ENCODE measurements at regions not wholly inside any gene's neighbourhood (a gene's known extent, or its start where the extent isn't known, plus 50 kb on each side); places are given as distances from the start of the nearest gene placed in this dataset.

DNA sequence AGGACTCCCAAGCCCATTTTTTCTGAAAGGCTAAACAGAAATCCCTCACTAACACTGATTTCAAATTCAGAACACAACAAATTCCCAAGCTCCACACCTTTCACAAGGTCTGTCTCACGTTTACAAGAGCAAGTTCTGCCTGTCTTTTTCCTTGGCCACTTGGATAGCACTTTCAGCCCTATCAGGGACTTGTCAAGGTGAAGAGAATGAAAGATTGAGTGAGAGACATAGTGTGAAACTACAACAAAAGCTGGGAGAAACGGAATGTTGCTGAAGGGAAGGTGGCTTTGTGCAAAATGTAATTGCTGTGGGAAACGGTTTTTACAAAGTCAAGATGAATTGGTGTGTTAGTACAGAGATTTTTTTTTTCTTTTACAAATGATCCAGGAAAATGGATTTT lies 89.4 kb upstream of the GATA6 start:
- no peak overlapping the region for H2AFZ ChIP-seq (ENCODE audit: low read depth, low read length)
- no peak overlapping the region for H3K4me3 ChIP-seq (ENCODE audit: low read length)
- TF ChIP-seq RAD21 (conservative IDR thresholded peaks at IDR 0.05) (no peak), MXI1 (conservative IDR thresholded peaks at IDR 0.05; ENCODE audit: poor library complexity, severe bottlenecking) (no peak), EP300 (conservative IDR thresholded peaks at IDR 0.05; ENCODE audit: poor library complexity, severe bottlenecking) (no peak), TAF1 (IDR thresholded peaks at IDR 0.05; ENCODE audit: low read depth) (no peak)
- TF ChIP-seq, protein P1, sequence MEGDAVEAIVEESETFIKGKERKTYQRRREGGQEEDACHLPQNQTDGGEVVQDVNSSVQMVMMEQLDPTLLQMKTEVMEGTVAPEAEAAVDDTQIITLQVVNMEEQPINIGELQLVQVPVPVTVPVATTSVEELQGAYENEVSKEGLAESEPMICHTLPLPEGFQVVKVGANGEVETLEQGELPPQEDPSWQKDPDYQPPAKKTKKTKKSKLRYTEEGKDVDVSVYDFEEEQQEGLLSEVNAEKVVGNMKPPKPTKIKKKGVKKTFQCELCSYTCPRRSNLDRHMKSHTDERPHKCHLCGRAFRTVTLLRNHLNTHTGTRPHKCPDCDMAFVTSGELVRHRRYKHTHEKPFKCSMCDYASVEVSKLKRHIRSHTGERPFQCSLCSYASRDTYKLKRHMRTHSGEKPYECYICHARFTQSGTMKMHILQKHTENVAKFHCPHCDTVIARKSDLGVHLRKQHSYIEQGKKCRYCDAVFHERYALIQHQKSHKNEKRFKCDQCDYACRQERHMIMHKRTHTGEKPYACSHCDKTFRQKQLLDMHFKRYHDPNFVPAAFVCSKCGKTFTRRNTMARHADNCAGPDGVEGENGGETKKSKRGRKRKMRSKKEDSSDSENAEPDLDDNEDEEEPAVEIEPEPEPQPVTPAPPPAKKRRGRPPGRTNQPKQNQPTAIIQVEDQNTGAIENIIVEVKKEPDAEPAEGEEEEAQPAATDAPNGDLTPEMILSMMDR (IDR thresholded peaks at IDR 0.05; ENCODE audit: poor library complexity, severe bottlenecking) = no peak
- H3K9me2 ChIP-seq (ENCODE audit: insufficient read depth, low read length) = no peaks in the 10 kb centered on the region
- no peak overlapping the region for H3K9ac ChIP-seq (ENCODE audit: low read length)
- no peaks in the 10 kb centered on the region for H3K27me3 ChIP-seq (ENCODE audit: insufficient read depth, low read depth, low read length)
- H3K27ac ChIP-seq (ENCODE audit: low read length) = no peak overlapping the region
- no peaks in the 10 kb centered on the region for H3K9me3 ChIP-seq (ENCODE audit: low read length)
- no peaks in the 10 kb centered on the region for H3F3A ChIP-seq (ENCODE audit: insufficient read depth, low read length, poor library complexity, severe bottlenecking)
- H3K79me2 ChIP-seq (replicated peaks; ENCODE audit: insufficient read depth, low read length) = no peaks in the 10 kb centered on the region
- H3K4me2 ChIP-seq (ENCODE audit: low read length) = no peak overlapping the region
- H3K36me3 ChIP-seq (ENCODE audit: insufficient read depth, low read length) = no peaks in the 10 kb centered on the region
- no peaks in the 10 kb centered on the region for H4K20me1 ChIP-seq (ENCODE audit: insufficient read depth)

DNA sequence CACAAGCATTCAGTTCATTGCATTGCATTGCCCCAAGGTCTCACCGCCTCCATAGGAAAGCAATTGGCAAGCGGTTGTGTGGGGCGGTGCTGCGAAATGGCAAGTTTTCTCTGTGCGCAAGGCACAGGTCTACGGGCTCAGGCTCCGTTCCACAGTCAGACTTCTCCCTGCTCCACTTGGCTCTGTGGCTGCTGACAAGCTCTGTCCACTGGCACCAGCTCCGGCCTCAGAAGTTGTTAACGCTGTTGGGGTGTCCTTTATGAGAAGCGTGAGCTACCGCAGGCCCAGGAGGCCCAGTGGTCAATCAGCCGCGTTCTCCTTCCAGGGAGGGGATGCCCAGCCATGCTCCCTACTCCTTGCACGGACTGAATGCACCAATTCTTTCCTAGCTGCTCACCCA lies 87.0 kb upstream of the GATA6 start:
- no peak overlapping the region for H3K27ac ChIP-seq (ENCODE audit: low read length)
- H4K20me1 ChIP-seq (ENCODE audit: insufficient read depth) = no peaks in the 10 kb centered on the region
- no peaks in the 10 kb centered on the region for H3K79me2 ChIP-seq (replicated peaks; ENCODE audit: insufficient read depth, low read length)
- H3K4me2 ChIP-seq (ENCODE audit: low read length) = no peak overlapping the region
- H3K4me3 ChIP-seq (ENCODE audit: low read length) = no peak overlapping the region
- no peaks in the 10 kb centered on the region for H3K36me3 ChIP-seq (ENCODE audit: insufficient read depth, low read length)
- no peaks in the 10 kb centered on the region for H3F3A ChIP-seq (ENCODE audit: insufficient read depth, low read length, poor library complexity, severe bottlenecking)
- H3K9me2 ChIP-seq (ENCODE audit: insufficient read depth, low read length) = no peaks in the 10 kb centered on the region
- no peaks in the 10 kb centered on the region for H3K9me3 ChIP-seq (ENCODE audit: low read length)
- no peaks in the 10 kb centered on the region for H3K27me3 ChIP-seq (ENCODE audit: insufficient read depth, low read depth, low read length)
- TF ChIP-seq EP300 (conservative IDR thresholded peaks at IDR 0.05; ENCODE audit: poor library complexity, severe bottlenecking) (no peak), POLR2AphosphoS5 (IDR thresholded peaks at IDR 0.05) (no peak), MXI1 (conservative IDR thresholded peaks at IDR 0.05; ENCODE audit: poor library complexity, severe bottlenecking) (no peak), EZH2 (IDR thresholded peaks at IDR 0.05; ENCODE audit: borderline replicate concordance, insufficient read depth, low read length, poor library complexity, severe bottlenecking) (no peak), SMC3 (conservative IDR thresholded peaks at IDR 0.05; ENCODE audit: poor library complexity) (no peak), TAF1 (IDR thresholded peaks at IDR 0.05; ENCODE audit: low read depth) (no peak), RAD21 (conservative IDR thresholded peaks at IDR 0.05) (no peak)
- TF ChIP-seq, protein P1 (IDR thresholded peaks at IDR 0.05; ENCODE audit: poor library complexity, severe bottlenecking) = no peak
- TF ChIP-seq, protein P2, sequence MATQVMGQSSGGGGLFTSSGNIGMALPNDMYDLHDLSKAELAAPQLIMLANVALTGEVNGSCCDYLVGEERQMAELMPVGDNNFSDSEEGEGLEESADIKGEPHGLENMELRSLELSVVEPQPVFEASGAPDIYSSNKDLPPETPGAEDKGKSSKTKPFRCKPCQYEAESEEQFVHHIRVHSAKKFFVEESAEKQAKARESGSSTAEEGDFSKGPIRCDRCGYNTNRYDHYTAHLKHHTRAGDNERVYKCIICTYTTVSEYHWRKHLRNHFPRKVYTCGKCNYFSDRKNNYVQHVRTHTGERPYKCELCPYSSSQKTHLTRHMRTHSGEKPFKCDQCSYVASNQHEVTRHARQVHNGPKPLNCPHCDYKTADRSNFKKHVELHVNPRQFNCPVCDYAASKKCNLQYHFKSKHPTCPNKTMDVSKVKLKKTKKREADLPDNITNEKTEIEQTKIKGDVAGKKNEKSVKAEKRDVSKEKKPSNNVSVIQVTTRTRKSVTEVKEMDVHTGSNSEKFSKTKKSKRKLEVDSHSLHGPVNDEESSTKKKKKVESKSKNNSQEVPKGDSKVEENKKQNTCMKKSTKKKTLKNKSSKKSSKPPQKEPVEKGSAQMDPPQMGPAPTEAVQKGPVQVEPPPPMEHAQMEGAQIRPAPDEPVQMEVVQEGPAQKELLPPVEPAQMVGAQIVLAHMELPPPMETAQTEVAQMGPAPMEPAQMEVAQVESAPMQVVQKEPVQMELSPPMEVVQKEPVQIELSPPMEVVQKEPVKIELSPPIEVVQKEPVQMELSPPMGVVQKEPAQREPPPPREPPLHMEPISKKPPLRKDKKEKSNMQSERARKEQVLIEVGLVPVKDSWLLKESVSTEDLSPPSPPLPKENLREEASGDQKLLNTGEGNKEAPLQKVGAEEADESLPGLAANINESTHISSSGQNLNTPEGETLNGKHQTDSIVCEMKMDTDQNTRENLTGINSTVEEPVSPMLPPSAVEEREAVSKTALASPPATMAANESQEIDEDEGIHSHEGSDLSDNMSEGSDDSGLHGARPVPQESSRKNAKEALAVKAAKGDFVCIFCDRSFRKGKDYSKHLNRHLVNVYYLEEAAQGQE (IDR thresholded peaks at IDR 0.05; ENCODE audit: borderline replicate concordance) = no peak
- no peak overlapping the region for H3K9ac ChIP-seq (ENCODE audit: low read length)
- no peak overlapping the region for H2AFZ ChIP-seq (ENCODE audit: low read depth, low read length)
